ENCODE measurements at regions not wholly inside any gene's neighbourhood (a gene's known extent, or its start where the extent isn't known, plus 50 kb on each side); places are given as distances from the start of the nearest gene placed in this dataset.
A peak's percentile ranks its signal among the peaks of the same experiment; 100 is the strongest.

DNA sequence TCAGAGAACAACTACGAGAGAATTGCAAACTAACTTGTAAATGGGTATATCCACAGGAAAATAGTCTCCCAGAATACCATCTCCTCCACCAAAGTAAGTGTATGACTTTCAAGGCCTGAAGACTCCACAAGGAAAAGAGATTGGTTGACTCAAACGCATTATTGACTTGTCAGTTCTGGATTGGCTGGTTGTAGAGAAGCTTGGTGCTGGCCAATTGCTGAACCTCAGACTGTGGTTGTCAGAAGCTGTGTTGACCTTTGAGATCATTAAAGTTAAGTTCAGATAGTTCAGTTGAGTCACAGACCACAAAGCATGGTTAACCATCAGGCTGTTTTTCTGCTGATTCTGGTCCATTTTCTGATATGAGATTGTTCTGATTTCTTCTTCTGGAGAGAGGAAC lies 388.3 kb downstream of the BMP2 start (continued):
- TF ChIP-seq, protein P1, sequence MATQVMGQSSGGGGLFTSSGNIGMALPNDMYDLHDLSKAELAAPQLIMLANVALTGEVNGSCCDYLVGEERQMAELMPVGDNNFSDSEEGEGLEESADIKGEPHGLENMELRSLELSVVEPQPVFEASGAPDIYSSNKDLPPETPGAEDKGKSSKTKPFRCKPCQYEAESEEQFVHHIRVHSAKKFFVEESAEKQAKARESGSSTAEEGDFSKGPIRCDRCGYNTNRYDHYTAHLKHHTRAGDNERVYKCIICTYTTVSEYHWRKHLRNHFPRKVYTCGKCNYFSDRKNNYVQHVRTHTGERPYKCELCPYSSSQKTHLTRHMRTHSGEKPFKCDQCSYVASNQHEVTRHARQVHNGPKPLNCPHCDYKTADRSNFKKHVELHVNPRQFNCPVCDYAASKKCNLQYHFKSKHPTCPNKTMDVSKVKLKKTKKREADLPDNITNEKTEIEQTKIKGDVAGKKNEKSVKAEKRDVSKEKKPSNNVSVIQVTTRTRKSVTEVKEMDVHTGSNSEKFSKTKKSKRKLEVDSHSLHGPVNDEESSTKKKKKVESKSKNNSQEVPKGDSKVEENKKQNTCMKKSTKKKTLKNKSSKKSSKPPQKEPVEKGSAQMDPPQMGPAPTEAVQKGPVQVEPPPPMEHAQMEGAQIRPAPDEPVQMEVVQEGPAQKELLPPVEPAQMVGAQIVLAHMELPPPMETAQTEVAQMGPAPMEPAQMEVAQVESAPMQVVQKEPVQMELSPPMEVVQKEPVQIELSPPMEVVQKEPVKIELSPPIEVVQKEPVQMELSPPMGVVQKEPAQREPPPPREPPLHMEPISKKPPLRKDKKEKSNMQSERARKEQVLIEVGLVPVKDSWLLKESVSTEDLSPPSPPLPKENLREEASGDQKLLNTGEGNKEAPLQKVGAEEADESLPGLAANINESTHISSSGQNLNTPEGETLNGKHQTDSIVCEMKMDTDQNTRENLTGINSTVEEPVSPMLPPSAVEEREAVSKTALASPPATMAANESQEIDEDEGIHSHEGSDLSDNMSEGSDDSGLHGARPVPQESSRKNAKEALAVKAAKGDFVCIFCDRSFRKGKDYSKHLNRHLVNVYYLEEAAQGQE (IDR thresholded peaks at IDR 0.05) = no peak
- TF ChIP-seq POLR2A (IDR thresholded peaks at IDR 0.05; ENCODE audit: low read length) (no peak), MAZ (IDR thresholded peaks at IDR 0.05; ENCODE audit: borderline replicate concordance, low read depth, low read length) (no peak), FOSB (CRISPR knock-in tag; IDR thresholded peaks at IDR 0.05) (no peak), KDM1A (IDR thresholded peaks at IDR 0.05; ENCODE audit: low read depth) (no peak)
- TF ChIP-seq, protein P2, sequence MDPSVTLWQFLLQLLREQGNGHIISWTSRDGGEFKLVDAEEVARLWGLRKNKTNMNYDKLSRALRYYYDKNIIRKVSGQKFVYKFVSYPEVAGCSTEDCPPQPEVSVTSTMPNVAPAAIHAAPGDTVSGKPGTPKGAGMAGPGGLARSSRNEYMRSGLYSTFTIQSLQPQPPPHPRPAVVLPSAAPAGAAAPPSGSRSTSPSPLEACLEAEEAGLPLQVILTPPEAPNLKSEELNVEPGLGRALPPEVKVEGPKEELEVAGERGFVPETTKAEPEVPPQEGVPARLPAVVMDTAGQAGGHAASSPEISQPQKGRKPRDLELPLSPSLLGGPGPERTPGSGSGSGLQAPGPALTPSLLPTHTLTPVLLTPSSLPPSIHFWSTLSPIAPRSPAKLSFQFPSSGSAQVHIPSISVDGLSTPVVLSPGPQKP (IDR thresholded peaks at IDR 0.05; ENCODE audit: low read depth, low read length) = no peak

DNA sequence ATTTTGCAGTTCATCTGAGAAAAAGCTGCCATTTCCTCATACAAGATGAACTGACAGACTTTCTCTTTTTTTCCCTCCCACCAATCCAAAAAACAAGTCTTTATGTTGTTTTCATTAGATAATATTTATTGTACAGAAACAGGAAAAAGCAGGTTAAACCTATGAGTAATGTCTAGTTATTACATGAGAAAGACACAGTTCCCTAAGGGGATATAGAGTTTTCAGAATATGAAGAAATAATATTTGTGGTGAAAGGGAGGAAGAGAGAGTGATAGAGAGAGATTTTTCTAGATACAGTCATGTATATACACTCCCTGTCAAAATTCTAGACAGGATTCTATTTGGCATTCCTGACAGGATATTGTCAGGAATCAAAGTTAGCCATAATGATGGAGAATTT lies 392.4 kb downstream of the BMP2 start:
- H3K9me3 ChIP-seq = peaks cover 23% of the 10 kb centered on the region; the same call in 2 of the 3 replicates
- no peaks in the 10 kb centered on the region for H3K4me1 ChIP-seq
- H3K4me2 ChIP-seq = no peak overlapping the region
- no peak overlapping the region for H3K4me3 ChIP-seq
- no peak for ATAC-seq
- CTCF ChIA-PET = no interaction called here
- no peak for FAIRE-seq
- H3K27ac ChIP-seq = no peak overlapping the region
- TF ChIP-seq BHLHE40 (IDR thresholded peaks at IDR 0.05; ENCODE audit: low read depth, low read length) = no peak
- TF ChIP-seq KDM1A (IDR thresholded peaks at IDR 0.05; ENCODE audit: low read depth) = no peak
- TF ChIP-seq GATA3 (IDR thresholded peaks at IDR 0.05; ENCODE audit: borderline replicate concordance) = no peak
- TF ChIP-seq, protein P3, sequence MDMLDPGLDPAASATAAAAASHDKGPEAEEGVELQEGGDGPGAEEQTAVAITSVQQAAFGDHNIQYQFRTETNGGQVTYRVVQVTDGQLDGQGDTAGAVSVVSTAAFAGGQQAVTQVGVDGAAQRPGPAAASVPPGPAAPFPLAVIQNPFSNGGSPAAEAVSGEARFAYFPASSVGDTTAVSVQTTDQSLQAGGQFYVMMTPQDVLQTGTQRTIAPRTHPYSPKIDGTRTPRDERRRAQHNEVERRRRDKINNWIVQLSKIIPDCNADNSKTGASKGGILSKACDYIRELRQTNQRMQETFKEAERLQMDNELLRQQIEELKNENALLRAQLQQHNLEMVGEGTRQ (IDR thresholded peaks at IDR 0.05) = no peak
- TF ChIP-seq HOXA7 (CRISPR knock-in tag; IDR thresholded peaks at IDR 0.05) = no peak
- TF ChIP-seq CBX2 (IDR thresholded peaks at IDR 0.05; ENCODE audit: borderline replicate concordance, low read depth) = no peak
- no peak for DNase-seq (ENCODE audit: low read depth in 1 of 2, low spot score in 1 of 2)
- POLR2A ChIA-PET = no interaction called here

DNA sequence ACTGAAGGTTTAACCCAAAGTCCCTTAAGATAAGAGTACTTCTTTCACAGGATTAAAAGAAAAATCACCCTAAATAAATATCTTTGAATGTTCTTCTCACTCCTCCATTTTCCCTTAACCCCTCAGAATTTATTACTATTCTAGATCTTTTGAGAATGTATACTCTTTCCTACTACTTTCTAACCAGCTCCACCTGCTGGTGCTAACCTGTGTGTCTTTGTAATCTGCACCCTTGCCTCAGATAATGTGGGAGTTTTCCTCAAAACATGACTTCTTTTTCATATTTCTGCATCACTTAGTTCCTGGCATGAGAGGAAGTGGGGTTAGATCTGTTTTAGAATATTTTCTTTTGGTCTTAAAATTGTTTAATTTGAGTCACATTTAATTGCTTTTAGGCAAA lies 394.2 kb downstream of the BMP2 start:
- TF ChIP-seq RAD21 (conservative IDR thresholded peaks at IDR 0.05 in 1 of 2, IDR thresholded peaks at IDR 0.05 in 1 of 2) = peak in 1 of 2 experiments; percentile 24; a peak in 1 of 5 replicates
- TF ChIP-seq SREBF2 (IDR thresholded peaks at IDR 0.05) = no peak
- CTCF ChIA-PET = interaction anchor here (1.1 to 1.2 kb wide), 2 partner anchors 9 to 10 kb away, joined by 3 to 4 read pairs; no protein-coding TSS in a partner anchor
- H3K27ac ChIP-seq = no peak overlapping the region
- no peak overlapping the region for H3K4me3 ChIP-seq
- POLR2A ChIA-PET = no interaction called here
- no peak overlapping the region for H3K4me2 ChIP-seq
- ATAC-seq (no peak), FAIRE-seq (no peak), DNase-seq (ENCODE audit: low read depth in 1 of 2, low spot score in 1 of 2) (peak in 1 of 2 experiments; percentile 9)
- peaks cover 23% of the 10 kb centered on the region; the same call in 2 of the 3 replicates for H3K9me3 ChIP-seq
- H3K4me1 ChIP-seq = no peaks in the 10 kb centered on the region

DNA sequence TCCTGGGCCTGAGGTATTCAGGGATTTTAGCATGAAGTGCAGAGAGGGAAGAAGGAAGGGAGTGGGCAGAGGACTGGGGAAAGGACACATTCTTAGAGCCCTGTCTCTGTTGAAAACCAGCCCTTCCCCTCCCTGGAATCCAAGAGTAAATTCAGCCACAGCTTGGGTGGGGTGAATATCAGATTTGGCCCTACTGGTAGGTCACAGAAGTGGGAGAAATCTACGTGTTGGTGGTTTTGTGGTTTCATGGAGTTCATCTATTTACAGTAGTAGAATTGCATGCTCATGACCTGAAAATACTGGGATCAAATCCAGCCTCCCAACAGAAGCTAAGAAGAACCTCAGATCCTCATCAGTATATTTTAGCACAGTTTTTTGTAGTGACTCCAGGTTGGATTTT lies 404.4 kb downstream of the BMP2 start:
- ATAC-seq (no peak), FAIRE-seq (no peak), DNase-seq (ENCODE audit: low read depth in 1 of 2, low spot score in 1 of 2) (no peak)
- Histone ChIP-seq H3K4me1 (no peaks in the 10 kb centered on the region), H3K4me3 (no peak overlapping the region), H3K27ac (no peak overlapping the region), H3K4me2 (no peak overlapping the region), H3K9me3 (peaks cover 6% of the 10 kb centered on the region; the same call in 2 of the 3 replicates)
- 0% methylated on average over 1 of the region's 1 CpG for WGBS (ENCODE audit: missing lambda C conversion rate)
- POLR2A ChIA-PET = no interaction called here
- TF ChIP-seq ZSCAN20 (CRISPR knock-in tag; IDR thresholded peaks at IDR 0.05) (no peak), HOXB13 (CRISPR knock-in tag; IDR thresholded peaks at IDR 0.05; ENCODE audit: low read depth) (no peak), TFCP2L1 (CRISPR knock-in tag; IDR thresholded peaks at IDR 0.05) (no peak), RCOR1 (IDR thresholded peaks at IDR 0.05; ENCODE audit: low read depth, low read length) (no peak), RARB (CRISPR knock-in tag; IDR thresholded peaks at IDR 0.05) (no peak), MAZ (IDR thresholded peaks at IDR 0.05; ENCODE audit: borderline replicate concordance, low read depth, low read length) (no peak), GATA3 (IDR thresholded peaks at IDR 0.05; ENCODE audit: borderline replicate concordance) (no peak), CEBPB (IDR thresholded peaks at IDR 0.05) (no peak), HOXB5 (CRISPR knock-in tag; IDR thresholded peaks at IDR 0.05) (no peak), ESRRA (IDR thresholded peaks at IDR 0.05; ENCODE audit: borderline replicate concordance, low read length) (no peak), SMC3 (IDR thresholded peaks at IDR 0.05) (no peak)
- TF ChIP-seq, protein P2 (IDR thresholded peaks at IDR 0.05; ENCODE audit: low read depth, low read length) = no peak
- CTCF ChIA-PET = interaction anchor here (1.9 kb wide), 1 partner anchor 10 kb away, joined by 4 read pairs; no protein-coding TSS in a partner anchor

All from A549 (cell line).